HEK293 (cell line): ENCODE measurements at regions not wholly inside any gene's neighbourhood (a gene's known extent, or its start where the extent isn't known, plus 50 kb on each side); places are given as distances from the start of the nearest gene placed in this dataset.

Source experiments
- CTCF ChIA-PET: fragments of 350-600 bp; formaldehyde crosslinking; extraction: SDS; loops from one replicate; lab custom pipeline; 2021; ENCODE audit warnings: antibody characterized with exemption; lab: Yijun Ruan, JAX
- POLR2A ChIA-PET: fragments of 300-600 bp; formaldehyde crosslinking; extraction: SDS; loops from one replicate; lab custom pipeline; 2020; ENCODE audit warnings: antibody characterized with exemption, inconsistent platforms; lab: Yijun Ruan, JAX
- H3K27ac ChIP-seq: fragments of 200-500 bp; sonication (Bioruptor generic); 2 replicates; pipeline ENCODE4 v1.5.1; 2014; ENCODE audit warnings: low read depth, low read length, control low read depth, inconsistent platforms; ENCODE audit errors: extremely low read depth
- H3K36me3 ChIP-seq, 2 experiments: fragments of 200-500 bp in 1 of 2; sonication (Bioruptor generic) in 1 of 2; 1 replicate in 1 of 2; 2 replicates in 1 of 2; pipeline ENCODE4 v1.5.1; 2014 to 2017; ENCODE audit warnings: inconsistent platforms in 2 of 2, low read length in 2 of 2; ENCODE audit not compliant: control insufficient read depth in 2 of 2, insufficient read depth in 1 of 2
- H3K4me1 ChIP-seq: fragments of 200-500 bp; sonication (Bioruptor generic); 2 replicates; pipeline ENCODE4 v1.5.1; 2014; ENCODE audit warnings: mild to moderate bottlenecking, low read length, inconsistent platforms; ENCODE audit not compliant: control insufficient read depth, insufficient read depth
- H3K4me3 ChIP-seq: 2 replicates; pipeline ENCODE4 v1.5.1; 2011; ENCODE audit warnings: low read depth, mild to moderate bottlenecking, control low read depth, low read length, moderate library complexity
- H3K9me3 ChIP-seq: fragments of 200-500 bp; sonication (Bioruptor generic); 2 replicates; pipeline ENCODE4 v1.5.1; 2014; ENCODE audit warnings: low read depth, low read length, inconsistent platforms; ENCODE audit not compliant: control insufficient read depth, insufficient read depth
- BCL11B ChIP-seq: fragments of 450-650 bp; formaldehyde crosslinking; IDR thresholded peaks from 2 replicates; pipeline ENCODE4 v1.5.1; 2016; ENCODE audit warnings: low read depth, missing biosample characterization, missing genetic modification characterization
- PRDM6 ChIP-seq: fragments of 450-650 bp; formaldehyde crosslinking; IDR thresholded peaks from 2 replicates; pipeline ENCODE4 v1.5.1; 2017; ENCODE audit warnings: missing biosample characterization, missing genetic modification characterization
- SCRT2 ChIP-seq: fragments of 450-650 bp; formaldehyde crosslinking; IDR thresholded peaks from 2 replicates; pipeline ENCODE4 v1.5.1; 2016; ENCODE audit warnings: missing biosample characterization, missing genetic modification characterization
- TCF7L2 ChIP-seq: IDR thresholded peaks from 2 replicates; pipeline ENCODE4 v1.6.1; 2011; ENCODE audit warnings: low read depth, mild to moderate bottlenecking, inconsistent platforms, low read length, moderate library complexity, borderline replicate concordance
- ZFP69B ChIP-seq: fragments of 450-650 bp; formaldehyde crosslinking; IDR thresholded peaks from 2 replicates; pipeline ENCODE4 v1.5.1; 2016; ENCODE audit warnings: missing biosample characterization, missing genetic modification characterization
- ZIC2 ChIP-seq: fragments of 450-650 bp; formaldehyde crosslinking; IDR thresholded peaks from 2 replicates; pipeline ENCODE4 v1.5.1; 2016; ENCODE audit warnings: missing biosample characterization, missing genetic modification characterization
- ZNF23 ChIP-seq: fragments of 450-650 bp; formaldehyde crosslinking; IDR thresholded peaks from 2 replicates; pipeline ENCODE4 v1.5.1; 2016; ENCODE audit warnings: missing biosample characterization, missing genetic modification characterization, borderline replicate concordance
- ZNF24 ChIP-seq: fragments of 450-650 bp; formaldehyde crosslinking; IDR thresholded peaks from 2 replicates; pipeline ENCODE4 v1.5.1; 2016; ENCODE audit warnings: missing biosample characterization, missing genetic modification characterization
- ZNF362 ChIP-seq: fragments of 450-650 bp; formaldehyde crosslinking; IDR thresholded peaks from 2 replicates; pipeline ENCODE4 v1.5.1; 2016; ENCODE audit warnings: missing biosample characterization, missing genetic modification characterization
- ZNF416 ChIP-seq: fragments of 450-650 bp; formaldehyde crosslinking; IDR thresholded peaks from 2 replicates; pipeline ENCODE4 v1.5.1; 2016; ENCODE audit warnings: missing biosample characterization, missing genetic modification characterization
- ZNF792 ChIP-seq: fragments of 450-650 bp; formaldehyde crosslinking; IDR thresholded peaks from 2 replicates; pipeline ENCODE4 v1.5.1; 2016; ENCODE audit warnings: missing biosample characterization, missing genetic modification characterization
- ZNF830 ChIP-seq: fragments of 450-650 bp; IDR thresholded peaks from 2 replicates; pipeline ENCODE4 v1.5.0; 2018; ENCODE audit warnings: missing biosample characterization, missing genetic modification characterization, low read depth, mild to moderate bottlenecking, moderate library complexity

- peaks cover 17% of the 10 kb centered on the region for H3K4me1 ChIP-seq
- ChIA-PET POLR2A (interaction anchor here (0.6 kb wide), 1 partner anchor 16 kb away, joined by 3 read pairs; no protein-coding TSS in a partner anchor), CTCF (no interaction called here)
- no peak overlapping the region for H3K27ac ChIP-seq
- H3K36me3 ChIP-seq: no peaks in the 10 kb centered on the region
- TF ChIP-seq ZFP69B (tag by site-specific recombination) (no peak), ZIC2 (tag by site-specific recombination) (no peak)
- no peak overlapping the region for H3K4me3 ChIP-seq
- H3K9me3 ChIP-seq: no peaks in the 10 kb centered on the region
Observed at GRCh38 chr12:24541193-24541871, 407.6 kb downstream of the BCAT1 start.

GRCh38 chr12:24539646-24540045 lies 409.3 kb downstream of the BCAT1 start:
- ChIA-PET POLR2A (no interaction called here), CTCF (no interaction called here)
- Histone ChIP-seq H3K9me3 (no peaks in the 10 kb centered on the region), H3K36me3 (no peaks in the 10 kb centered on the region), H3K27ac (no peak overlapping the region), H3K4me3 (no peak overlapping the region)
- TF ChIP-seq BCL11B (tag by site-specific recombination) (no peak), TCF7L2 (no peak), ZNF362 (tag by site-specific recombination) (no peak)
- TF ChIP-seq, all 188 proteins: peak for 0
- peaks cover 25% of the 10 kb centered on the region for H3K4me1 ChIP-seq

DNA sequence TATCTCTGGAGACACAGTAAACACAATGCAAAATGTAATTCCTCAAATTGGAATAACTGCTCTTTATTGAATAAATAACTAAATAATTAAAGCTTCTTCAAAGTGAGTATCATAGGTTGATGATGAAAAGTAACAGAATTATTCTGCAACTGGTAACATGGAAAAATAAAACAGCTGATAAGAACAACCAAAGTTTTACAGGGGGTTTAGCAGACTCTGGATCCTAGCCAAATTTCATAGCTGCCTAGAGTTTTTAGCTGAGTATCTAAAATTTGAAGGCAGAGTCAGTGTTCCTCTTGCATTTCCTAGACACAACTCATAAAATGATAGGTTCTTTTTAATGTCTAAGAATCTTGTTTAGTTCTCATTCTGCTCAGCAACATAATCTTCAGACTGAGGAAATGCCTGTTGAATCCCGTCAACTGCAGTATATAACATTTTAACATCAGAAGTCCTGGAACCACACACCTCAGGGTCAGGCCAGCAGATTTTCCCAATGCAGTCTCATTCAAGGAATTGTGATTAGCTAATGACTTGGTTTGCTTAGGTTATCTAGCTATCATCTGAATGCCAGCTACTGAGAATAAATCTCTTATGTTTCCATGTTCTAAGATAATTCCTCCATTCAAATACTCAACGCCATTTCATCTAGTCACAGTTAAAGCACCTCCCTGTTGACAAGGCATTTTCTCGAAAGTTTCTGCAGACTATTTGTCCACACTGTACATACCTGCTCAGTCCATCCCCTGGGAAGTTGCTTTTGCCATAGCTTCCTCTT lies 411.6 kb downstream of the BCAT1 start:
- H3K4me1 ChIP-seq: peaks cover 25% of the 10 kb centered on the region
- H3K27ac ChIP-seq: no peak overlapping the region
- no peak overlapping the region for H3K4me3 ChIP-seq
- ChIA-PET CTCF (interaction anchor here (0.6 to 1.7 kb wide), 2 partner anchors 10 to 1997 kb away, joined by 3 to 4 read pairs; no protein-coding TSS in a partner anchor), POLR2A (no interaction called here)
- H3K36me3 ChIP-seq: no peaks in the 10 kb centered on the region
- TF ChIP-seq ZNF416 (tag by site-specific recombination) (no peak), PRDM6 (tag by site-specific recombination) (peak; percentile 51), SCRT2 (peak; percentile 48), ZNF23 (tag by site-specific recombination) (no peak)
- TF ChIP-seq, all 188 proteins: peak for 2
- H3K9me3 ChIP-seq: no peaks in the 10 kb centered on the region

- no peak overlapping the region for H3K4me3 ChIP-seq
- no peaks in the 10 kb centered on the region for H3K36me3 ChIP-seq
- CTCF ChIA-PET: interaction anchor here (0.6 kb wide), 1 partner anchor 256 kb away, joined by 3 read pairs; no protein-coding TSS in a partner anchor
- H3K27ac ChIP-seq: no peak overlapping the region
- TF ChIP-seq ZNF830 (tag by site-specific recombination) (no peak), ZNF792 (tag by site-specific recombination) (no peak), ZNF24 (tag by site-specific recombination) (no peak)
- H3K9me3 ChIP-seq: no peaks in the 10 kb centered on the region
- POLR2A ChIA-PET: no interaction called here
- H3K4me1 ChIP-seq: peaks cover 25% of the 10 kb centered on the region
Observed at GRCh38 chr12:24535334-24536069, 413.4 kb downstream of the BCAT1 start.
